Panc1 (cell line): ENCODE measurements at regions not wholly inside any gene's neighbourhood (a gene's known extent, or its start where the extent isn't known, plus 50 kb on each side); places are given as distances from the start of the nearest gene placed in this dataset.

Source experiments
- POLR2AphosphoS5 ChIP-seq: IDR thresholded peaks from 2 replicates; pipeline ENCODE4 v1.6.1; 2012; ENCODE audit warnings: mild to moderate bottlenecking, low read depth, low read length, moderate library complexity
- TF ChIP-seq, protein P1 (sequence below): fragments of 450-650 bp; IDR thresholded peaks from 2 replicates; pipeline ENCODE4 v1.5.1; 2017; ENCODE audit warnings: mild to moderate bottlenecking

DNA sequence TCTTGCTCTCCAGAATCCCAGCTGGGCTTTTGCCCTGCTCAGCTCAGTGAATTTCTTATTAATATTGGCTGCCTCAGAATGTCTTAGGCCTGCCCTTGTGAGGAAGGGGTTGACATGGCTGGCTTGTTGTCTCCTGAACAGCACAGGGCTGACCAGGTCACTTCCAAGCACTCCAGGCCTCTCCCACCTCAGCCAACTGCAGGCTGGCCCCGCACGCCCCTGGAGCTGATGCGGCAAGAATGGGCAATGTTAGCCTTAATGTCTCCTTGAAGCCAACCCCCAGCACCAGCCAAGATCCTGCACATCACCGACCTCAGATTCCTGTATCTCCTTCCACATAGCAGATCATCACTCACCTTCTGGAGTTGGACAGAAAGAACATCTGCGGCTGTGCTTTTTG, 598.6 kb downstream of the AJAP1 start:
- TF ChIP-seq POLR2AphosphoS5: no peak
- TF ChIP-seq, protein P1, sequence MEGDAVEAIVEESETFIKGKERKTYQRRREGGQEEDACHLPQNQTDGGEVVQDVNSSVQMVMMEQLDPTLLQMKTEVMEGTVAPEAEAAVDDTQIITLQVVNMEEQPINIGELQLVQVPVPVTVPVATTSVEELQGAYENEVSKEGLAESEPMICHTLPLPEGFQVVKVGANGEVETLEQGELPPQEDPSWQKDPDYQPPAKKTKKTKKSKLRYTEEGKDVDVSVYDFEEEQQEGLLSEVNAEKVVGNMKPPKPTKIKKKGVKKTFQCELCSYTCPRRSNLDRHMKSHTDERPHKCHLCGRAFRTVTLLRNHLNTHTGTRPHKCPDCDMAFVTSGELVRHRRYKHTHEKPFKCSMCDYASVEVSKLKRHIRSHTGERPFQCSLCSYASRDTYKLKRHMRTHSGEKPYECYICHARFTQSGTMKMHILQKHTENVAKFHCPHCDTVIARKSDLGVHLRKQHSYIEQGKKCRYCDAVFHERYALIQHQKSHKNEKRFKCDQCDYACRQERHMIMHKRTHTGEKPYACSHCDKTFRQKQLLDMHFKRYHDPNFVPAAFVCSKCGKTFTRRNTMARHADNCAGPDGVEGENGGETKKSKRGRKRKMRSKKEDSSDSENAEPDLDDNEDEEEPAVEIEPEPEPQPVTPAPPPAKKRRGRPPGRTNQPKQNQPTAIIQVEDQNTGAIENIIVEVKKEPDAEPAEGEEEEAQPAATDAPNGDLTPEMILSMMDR: no peak
